NCI-H748 treated with DMSO at 0.1 percent for 48 hours (cell line): ENCODE measurements at regions not wholly inside any gene's neighbourhood (a gene's known extent, or its start where the extent isn't known, plus 50 kb on each side); places are given as distances from the start of the nearest gene placed in this dataset.

Experiments
- DNase-seq: peaks from one replicate; lab custom pipeline; 2025; lab: John Stamatoyannopoulos, UW

GRCh38 chr2:51224790-51225189 lies 192.9 kb upstream of the NRXN1 start:
- DNase-seq: no peak

DNA sequence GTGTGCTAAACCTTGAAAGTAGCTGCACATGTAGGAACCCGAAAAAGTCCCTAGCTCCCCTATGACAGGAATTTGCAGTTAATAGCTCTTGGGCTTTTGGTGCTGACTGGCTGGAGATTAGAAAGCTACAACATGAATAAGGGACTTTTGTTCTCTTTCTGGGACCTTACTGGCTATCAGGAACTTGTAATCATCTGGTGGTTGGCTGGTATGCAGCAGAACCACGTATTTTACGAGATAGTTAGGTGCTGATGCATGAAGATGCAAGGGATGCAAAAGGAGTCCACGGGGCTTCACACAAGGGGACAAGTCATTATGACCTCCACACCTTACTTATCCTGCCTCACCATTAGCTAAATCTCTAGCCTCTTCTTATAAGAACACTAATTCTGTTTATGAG lies 190.2 kb upstream of the NRXN1 start:
- no peak for DNase-seq

GRCh38 chr2:51220606-51221005 lies 188.7 kb upstream of the NRXN1 start:
- DNase-seq: no peak

- DNase-seq: no peak
Measured at GRCh38 chr2:51220080-51220479, 188.1 kb upstream of the NRXN1 start.

- no peak for DNase-seq
Measured at GRCh38 chr2:51219468-51219867, 187.5 kb upstream of the NRXN1 start.

DNA sequence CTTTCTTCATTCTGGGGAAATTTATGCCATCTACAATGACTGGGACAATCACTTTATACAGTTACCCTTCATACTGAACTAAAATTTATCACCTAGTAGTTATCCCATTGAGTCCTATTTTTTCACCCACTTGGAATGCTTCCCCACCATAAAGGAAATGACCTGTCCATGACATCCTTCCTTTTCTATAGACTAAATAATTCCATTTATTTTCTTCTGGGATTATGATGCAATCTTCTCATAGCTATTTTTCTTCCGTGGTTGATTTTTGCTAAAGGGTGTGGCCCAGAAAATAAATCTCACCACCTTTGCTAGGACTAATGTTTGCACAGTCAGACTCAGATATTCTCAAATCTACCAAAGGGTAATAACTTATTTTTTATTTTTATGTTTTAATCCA lies 186.1 kb upstream of the NRXN1 start:
- no peak for DNase-seq

- DNase-seq: no peak
Measured at GRCh38 chr2:51213826-51214225, 181.9 kb upstream of the NRXN1 start.

DNA sequence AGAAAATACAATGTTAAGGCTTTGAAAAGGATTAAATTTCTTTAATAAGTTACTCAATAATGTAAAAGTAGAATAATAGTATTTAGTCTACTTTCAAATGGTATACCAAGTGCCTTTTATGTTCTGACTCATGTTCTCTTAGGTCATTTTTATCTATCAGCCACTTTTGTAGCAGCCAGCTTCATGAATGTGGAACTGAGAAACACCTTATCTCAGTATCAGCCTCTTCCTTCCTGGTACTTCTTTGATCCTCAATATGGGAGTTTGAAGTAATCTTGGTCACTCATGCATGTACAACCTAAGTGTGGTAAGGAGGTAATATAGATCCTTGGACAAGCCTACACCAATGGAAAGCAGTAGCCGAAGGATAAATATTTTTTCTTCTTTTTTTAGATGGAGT lies 180.4 kb upstream of the NRXN1 start:
- no peak for DNase-seq

DNA sequence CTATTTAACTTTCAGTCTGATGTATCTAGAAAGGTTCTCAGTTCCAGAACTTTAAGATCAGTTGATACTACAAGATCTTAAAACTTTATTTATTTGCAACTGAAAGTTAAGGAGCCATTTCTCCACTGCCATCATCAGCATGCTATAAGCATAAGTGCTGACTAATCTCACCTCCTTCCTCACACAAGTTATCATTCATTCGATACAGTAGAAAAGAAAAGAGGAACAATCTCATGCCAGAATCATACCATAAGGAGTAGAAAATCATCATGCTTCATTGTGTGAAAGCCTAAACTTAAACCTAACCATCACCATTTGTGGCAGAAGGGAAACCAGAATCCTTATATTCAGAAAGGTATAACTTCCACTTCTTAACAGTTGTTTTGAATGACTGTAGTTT lies 176.6 kb upstream of the NRXN1 start:
- DNase-seq: no peak

GRCh38 chr2:51201295-51201694 lies 169.4 kb upstream of the NRXN1 start:
- DNase-seq: no peak

DNA sequence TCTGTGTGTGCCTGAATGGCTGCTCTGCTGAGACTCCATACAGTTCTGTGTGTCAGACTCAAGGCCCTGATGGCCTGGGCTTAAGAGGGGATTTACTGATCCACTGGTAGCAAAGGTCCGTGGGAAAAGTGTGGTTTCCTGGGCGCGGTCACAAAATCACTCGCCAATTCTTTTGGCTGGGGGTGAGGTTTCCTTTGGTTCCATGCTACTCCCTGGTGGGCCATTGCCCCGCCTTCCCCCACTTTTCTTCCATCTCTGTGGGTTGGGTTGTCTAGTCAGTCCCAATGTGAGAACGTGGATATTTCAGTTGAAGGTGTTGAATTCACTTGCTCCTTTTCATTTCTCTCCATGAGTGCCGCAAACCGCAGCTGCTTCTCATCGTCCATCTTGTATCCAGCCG lies 162.7 kb upstream of the NRXN1 start:
- no peak for DNase-seq

DNA sequence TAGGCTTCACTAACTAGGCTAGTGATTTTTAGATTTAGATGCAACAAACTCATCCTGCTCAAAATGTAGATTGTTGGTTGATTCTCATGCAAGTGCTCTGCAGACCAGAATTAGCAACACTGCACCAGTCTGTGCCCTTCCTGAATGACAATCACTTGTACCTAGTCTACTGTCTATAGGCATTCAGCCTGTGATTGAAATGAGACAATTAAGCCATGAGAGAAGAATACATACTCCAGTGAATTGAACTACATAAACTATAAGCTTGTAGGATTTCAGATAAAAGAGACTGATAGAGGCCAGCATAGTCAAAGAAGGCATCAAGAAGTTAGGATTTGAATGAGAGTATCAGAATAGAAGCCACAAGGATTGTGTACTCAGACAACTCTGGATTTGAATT lies 138.3 kb upstream of the NRXN1 start:
- DNase-seq: no peak

DNA sequence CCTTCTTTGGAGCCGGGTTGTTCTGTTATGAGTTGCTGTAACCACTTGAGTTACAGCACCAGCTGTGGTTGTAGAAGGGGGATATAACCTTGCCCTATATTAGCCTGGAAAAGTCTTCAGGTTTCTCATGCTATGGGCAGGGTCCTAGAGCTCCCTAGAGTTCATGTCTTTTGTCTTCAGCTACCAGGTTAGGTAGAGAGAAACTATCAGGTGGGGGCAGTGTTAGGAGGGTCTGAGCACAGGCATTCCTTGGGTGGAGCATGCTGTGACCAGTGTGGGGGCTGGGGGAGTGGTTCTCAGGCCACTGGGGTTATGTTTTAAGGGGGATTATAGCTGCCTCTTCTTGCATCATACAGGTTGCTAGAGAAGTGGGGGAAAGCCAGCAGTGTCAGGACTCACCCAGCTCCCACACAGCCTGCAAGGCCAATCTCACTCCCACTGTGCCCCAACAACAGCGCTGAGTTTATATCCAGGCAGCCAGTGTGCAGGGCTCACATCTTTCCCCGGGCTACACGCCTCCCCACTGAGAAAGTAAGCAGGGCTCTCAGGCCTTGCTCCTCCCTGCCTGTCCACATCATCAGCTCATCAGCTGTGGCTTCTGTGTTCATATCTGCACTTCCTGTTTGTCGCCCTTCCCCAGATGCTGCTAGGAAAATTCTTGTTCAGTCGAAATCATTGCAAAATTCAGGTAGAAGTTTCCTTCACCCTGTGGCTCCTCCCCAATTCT lies 133.8 kb upstream of the NRXN1 start:
- no peak for DNase-seq

- DNase-seq: peak; percentile 79
Measured at GRCh38 chr2:51158251-51158650, 126.3 kb upstream of the NRXN1 start.

DNA sequence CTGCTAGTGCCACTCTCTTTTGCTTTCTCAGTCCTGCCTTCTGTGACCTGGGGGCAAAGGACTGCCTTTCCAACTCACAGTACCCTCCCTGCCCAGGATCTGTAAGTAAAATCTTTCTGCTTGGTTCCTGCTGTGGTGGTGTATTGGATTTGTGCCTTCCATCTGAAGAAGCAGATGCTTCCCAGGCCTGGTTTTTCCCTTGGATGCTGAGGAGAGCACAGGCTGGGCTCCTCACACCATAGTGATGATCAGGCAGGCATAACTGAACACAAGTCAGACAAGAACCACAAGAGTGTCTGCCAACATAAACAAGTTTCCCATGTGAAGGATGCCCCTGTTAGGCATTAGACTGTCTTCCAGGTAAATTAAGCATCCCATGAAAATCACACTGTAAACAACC lies 121.3 kb upstream of the NRXN1 start:
- no peak for DNase-seq

GRCh38 chr2:51151490-51152140 lies 119.7 kb upstream of the NRXN1 start:
- no peak for DNase-seq

DNA sequence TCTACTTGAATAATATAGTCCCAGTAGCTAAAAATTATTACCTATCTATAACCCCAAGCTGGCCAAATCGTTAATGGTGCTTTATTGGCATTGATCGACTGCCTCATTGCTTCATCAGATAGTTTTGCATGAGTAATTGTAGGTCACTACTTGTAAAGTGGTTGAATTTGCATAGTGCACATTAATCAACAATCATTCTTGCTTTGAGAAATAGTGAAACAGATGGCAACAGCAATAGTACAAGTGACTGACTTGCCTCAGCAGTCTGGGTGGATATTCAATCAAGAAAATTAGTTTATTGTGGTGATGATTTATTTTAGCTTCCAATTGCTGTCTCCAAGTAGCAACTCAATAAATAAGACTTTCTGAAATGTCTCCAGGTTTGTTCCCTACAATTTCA lies 117.8 kb upstream of the NRXN1 start:
- no peak for DNase-seq

DNA sequence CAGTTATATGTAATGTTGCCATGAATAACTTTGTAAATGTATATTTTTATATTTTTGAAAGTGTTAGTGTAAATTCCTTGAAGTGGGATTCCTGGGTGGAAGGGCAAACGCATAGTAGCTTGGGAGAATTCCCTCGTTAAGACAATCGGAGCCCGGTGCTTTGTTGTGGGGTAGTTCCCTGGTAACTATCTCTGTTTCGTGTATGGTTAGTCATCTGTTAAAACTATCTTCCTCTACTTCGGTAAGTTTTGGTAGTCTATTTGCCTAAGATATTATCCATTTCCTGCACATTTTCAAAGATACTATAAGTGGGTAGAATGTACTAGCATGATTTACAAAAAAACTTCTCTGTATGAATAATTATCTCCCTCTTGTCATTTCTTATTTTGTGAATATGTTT lies 113.8 kb upstream of the NRXN1 start:
- no peak for DNase-seq

- no peak for DNase-seq
Measured at GRCh38 chr2:51120754-51121280, 88.9 kb upstream of the NRXN1 start.

DNA sequence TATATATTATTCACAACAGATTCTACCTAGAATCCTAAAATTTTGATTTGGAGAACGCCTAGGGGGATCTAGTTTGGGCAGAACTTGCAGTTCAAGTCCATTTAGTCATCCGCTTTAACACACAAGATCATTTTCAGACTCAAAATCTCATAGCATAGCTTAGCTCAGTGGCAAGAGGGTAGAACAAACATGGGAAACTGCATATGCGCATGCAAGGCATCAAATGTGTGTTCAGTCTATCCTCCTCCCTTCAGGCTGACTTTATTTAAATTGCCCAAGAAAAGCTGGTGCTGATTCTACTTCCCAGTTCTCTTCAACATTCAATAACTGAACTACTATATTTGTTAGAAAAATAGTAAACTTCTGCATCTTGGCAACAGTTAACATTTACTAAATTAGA lies 79.6 kb upstream of the NRXN1 start:
- no peak for DNase-seq

DNA sequence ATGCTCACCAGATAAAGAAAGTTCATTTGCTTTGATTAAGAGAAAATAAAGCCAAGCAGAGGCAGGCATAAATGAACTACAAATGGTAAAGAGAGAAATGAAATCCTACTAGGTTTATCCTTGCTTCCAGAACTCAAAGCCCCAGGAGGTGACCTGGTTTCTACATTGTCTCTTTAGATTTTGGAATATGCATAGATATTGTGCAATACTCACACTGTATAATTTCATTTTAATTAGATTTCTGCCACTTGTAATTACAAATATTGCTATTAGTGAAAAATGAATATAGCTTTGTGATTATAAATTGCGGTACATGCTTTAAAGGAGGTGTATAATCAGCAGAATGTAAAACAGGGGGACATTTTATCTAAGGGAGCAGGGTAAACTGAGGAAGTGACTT lies 76.9 kb upstream of the NRXN1 start:
- DNase-seq: no peak

DNA sequence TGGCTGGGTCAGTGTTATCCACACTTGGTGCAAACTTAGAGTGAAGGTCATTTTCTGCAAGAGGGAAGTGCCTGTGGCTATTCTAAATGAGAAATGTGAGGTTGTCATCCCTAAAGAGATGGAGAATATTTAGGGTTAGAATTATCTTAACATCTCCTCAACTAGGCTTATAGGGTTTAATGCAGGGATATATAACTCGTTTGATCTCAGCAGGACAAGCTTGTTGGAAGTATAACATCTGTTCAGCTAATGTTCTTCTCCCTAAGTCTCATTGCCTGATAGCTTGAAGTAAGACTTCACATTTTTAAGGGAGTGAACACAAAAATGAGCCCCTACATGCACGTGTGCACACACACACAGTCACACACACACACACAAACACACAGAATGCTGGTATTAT lies 75.9 kb upstream of the NRXN1 start:
- DNase-seq: no peak

- DNase-seq: no peak
Measured at GRCh38 chr2:51105811-51106210, 73.9 kb upstream of the NRXN1 start.

DNA sequence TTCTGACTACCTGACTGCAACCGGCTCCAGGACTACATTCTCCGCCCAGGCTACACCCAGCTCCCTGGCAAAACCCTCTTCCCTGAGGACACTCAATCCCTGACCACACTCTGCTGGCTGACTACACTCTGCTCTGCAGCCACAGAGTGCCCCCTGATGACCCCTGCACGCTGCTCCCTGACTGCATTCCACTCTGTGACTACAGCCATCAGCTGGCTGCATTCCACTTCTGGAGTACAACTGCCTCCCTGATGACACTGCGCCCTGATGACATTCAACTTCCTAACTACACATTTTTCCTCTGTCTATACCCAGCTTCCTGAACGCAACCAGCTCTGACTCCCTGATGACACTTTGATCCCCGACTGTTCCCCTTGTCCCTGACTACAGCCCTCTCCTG lies 71.3 kb upstream of the NRXN1 start:
- no peak for DNase-seq
